ENCODE measurements at regions not wholly inside any gene's neighbourhood (a gene's known extent, or its start where the extent isn't known, plus 50 kb on each side); places are given as distances from the start of the nearest gene placed in this dataset.

- Histone ChIP-seq H3K4me2 (ENCODE audit: low read depth, low read length) (no peak overlapping the region), H3K4me1 (ENCODE audit: insufficient read depth, low read length) (no peaks in the 10 kb centered on the region), H3K36me3 (replicated peaks in 1 of 2; ENCODE audit: control insufficient read depth in 1 of 2, insufficient read depth in 2 of 2, low read length in 2 of 2) (no peaks in the 10 kb centered on the region), H3K9me3 (ENCODE audit: low read length) (no peaks in the 10 kb centered on the region), H3K27me3 (ENCODE audit: control insufficient read depth in 1 of 2, insufficient read depth in 2 of 2, low read length in 2 of 2) (peaks cover 0 to 11% of the 10 kb centered on the region in 2 experiments; a peak in 3 of 5 replicates), H2AFZ (ENCODE audit: low read length) (no peak overlapping the region), H4K20me1 (ENCODE audit: insufficient read depth, low read length) (no peaks in the 10 kb centered on the region), H3K27ac (ENCODE audit: extremely low read length, insufficient read depth, low read length) (no peak overlapping the region), H3K79me2 (ENCODE audit: insufficient read depth, low read length) (no peaks in the 10 kb centered on the region), H3K9ac (ENCODE audit: insufficient read depth, low read depth, low read length) (no peak overlapping the region), H3K4me3 (replicated peaks in 1 of 3; ENCODE audit: insufficient read depth in 1 of 3, low read depth in 2 of 3, low read length in 3 of 3) (no peak overlapping the region)
- TF ChIP-seq PBX2 (CRISPR knock-in tag; IDR thresholded peaks at IDR 0.05) (no peak), ZNF629 (CRISPR knock-in tag; conservative IDR thresholded peaks at IDR 0.05) (0 out of 2 replicates have a peak, but pooled peaks have one; percentile 43)
- intact Hi-C loops (cut with micrococcal nuclease; ENCODE audit: unreplicated experiment) (no loop called here), in situ Hi-C loops (cut with HindIII; ENCODE audit: extremely low pct_ligation_motif_present, low pct_unique_long_range_greater_than_20kb) (no loop called here)
- no peak for DNase-seq (ENCODE audit: low spot score)
- 5% methylated on average over 5 of the region's 5 CpGs for WGBS (ENCODE audit: low lambda C conversion rate)
- CTCF ChIA-PET (ENCODE audit: low intra/inter-chr PET ratio, low total read pairs), result no interaction called here
- POLR2A ChIA-PET, result no interaction called here
- no TSS peak for BruUV-seq (replicated peaks)
- ATAC-seq, result no peak
- no peak for FAIRE-seq
Observed at GRCh38 chr17:74061758-74062157, 141.7 kb upstream of the RPL38 start.

- in situ Hi-C loops (cut with HindIII; ENCODE audit: extremely low pct_ligation_motif_present, low pct_unique_long_range_greater_than_20kb), result no loop called here
- CTCF ChIA-PET (ENCODE audit: low intra/inter-chr PET ratio, low total read pairs), result no interaction called here
- H4K20me1 ChIP-seq (ENCODE audit: insufficient read depth, low read length), result no peaks in the 10 kb centered on the region
- no peak for TF ChIP-seq HINFP (CRISPR knock-in tag; IDR thresholded peaks at IDR 0.05; ENCODE audit: low read depth)
- no peak for TF ChIP-seq ZNF441 (CRISPR knock-in tag; IDR thresholded peaks at IDR 0.05; ENCODE audit: borderline replicate concordance)
- TF ChIP-seq ZBTB33 (CRISPR knock-in tag; IDR thresholded peaks at IDR 0.05), result no peak
- TF ChIP-seq ZNF138 (CRISPR knock-in tag; IDR thresholded peaks at IDR 0.05; ENCODE audit: low read depth), result no peak
- no peak for TF ChIP-seq KMT2A (CRISPR knock-in tag; IDR thresholded peaks at IDR 0.05)
- no peak for TF ChIP-seq BRCA1 (CRISPR knock-in tag; IDR thresholded peaks at IDR 0.05)
- no peak for TF ChIP-seq SKI (IDR thresholded peaks at IDR 0.05; ENCODE audit: partially characterized antibody)
- TF ChIP-seq ZBTB10 (CRISPR knock-in tag; IDR thresholded peaks at IDR 0.05; ENCODE audit: borderline replicate concordance), result no peak
Observed at GRCh38 chr17:74062234-74062633, 141.2 kb upstream of the RPL38 start.

More at GRCh38 chr17:74062234-74062633, 141.2 kb upstream of the RPL38 start:
- Histone ChIP-seq H3K9me3 (ENCODE audit: low read length) (no peaks in the 10 kb centered on the region), H3K79me2 (ENCODE audit: insufficient read depth, low read length) (no peaks in the 10 kb centered on the region), H3K4me2 (ENCODE audit: low read depth, low read length) (no peak overlapping the region), H3K27me3 (ENCODE audit: control insufficient read depth in 1 of 2, insufficient read depth in 2 of 2, low read length in 2 of 2) (peaks cover 0 to 11% of the 10 kb centered on the region in 2 experiments; a peak in 3 of 5 replicates), H3K36me3 (replicated peaks in 1 of 2; ENCODE audit: control insufficient read depth in 1 of 2, insufficient read depth in 2 of 2, low read length in 2 of 2) (no peaks in the 10 kb centered on the region), H2AFZ (ENCODE audit: low read length) (no peak overlapping the region), H3K9ac (ENCODE audit: insufficient read depth, low read depth, low read length) (no peak overlapping the region), H3K27ac (ENCODE audit: extremely low read length, insufficient read depth, low read length) (no peak overlapping the region), H3K4me3 (replicated peaks in 1 of 3; ENCODE audit: insufficient read depth in 1 of 3, low read depth in 2 of 3, low read length in 3 of 3) (no peak overlapping the region), H3K4me1 (ENCODE audit: insufficient read depth, low read length) (no peaks in the 10 kb centered on the region)
- DNase-seq (ENCODE audit: low spot score), result no peak
- ATAC-seq, result no peak
- 33% methylated on average over 3 of the region's 3 CpGs for WGBS (ENCODE audit: low lambda C conversion rate)
- POLR2A ChIA-PET, result no interaction called here
- FAIRE-seq, result no peak
- BruUV-seq (replicated peaks), result no TSS peak
- intact Hi-C loops (cut with micrococcal nuclease; ENCODE audit: unreplicated experiment), result no loop called here

Measured in HepG2 (cell line).